GM18907 (cell line): ENCODE measurements at regions not wholly inside any gene's neighbourhood (a gene's known extent, or its start where the extent isn't known, plus 50 kb on each side); places are given as distances from the start of the nearest gene placed in this dataset.

Source experiments
- ATAC-seq: cut with Tn5 transposase; IDR thresholded peaks from one replicate; pipeline ENCODE4 v1.9.1; 2021; ENCODE audit warnings: mild to moderate bottlenecking, moderate library complexity; ENCODE audit not compliant: unreplicated experiment

- ATAC-seq: no peak
Measured at GRCh38 chr10:117914334-117914733, 132.4 kb downstream of the RAB11FIP2 start.

- no peak for ATAC-seq
Measured at GRCh38 chr10:117920956-117921355, 125.8 kb downstream of the RAB11FIP2 start.

- no peak for ATAC-seq
Measured at GRCh38 chr10:117921421-117921820, 125.3 kb downstream of the RAB11FIP2 start.

GRCh38 chr10:117924820-117925219, 121.9 kb downstream of the RAB11FIP2 start:
- ATAC-seq: no peak

GRCh38 chr10:117925369-117925768, 121.4 kb downstream of the RAB11FIP2 start:
- ATAC-seq: no peak

GRCh38 chr10:117926491-117926890, 120.2 kb downstream of the RAB11FIP2 start:
- no peak for ATAC-seq

GRCh38 chr10:117927332-117927731, 119.4 kb downstream of the RAB11FIP2 start:
- ATAC-seq: no peak

- no peak for ATAC-seq
Measured at GRCh38 chr10:117927871-117928270, 118.9 kb downstream of the RAB11FIP2 start.

GRCh38 chr10:117928281-117928680, 118.5 kb downstream of the RAB11FIP2 start:
- no peak for ATAC-seq

- no peak for ATAC-seq
Measured at GRCh38 chr10:117928741-117929140, 118.0 kb downstream of the RAB11FIP2 start.

- no peak for ATAC-seq
Measured at GRCh38 chr10:117929327-117930067, 117.2 kb downstream of the RAB11FIP2 start.

- no peak for ATAC-seq
Measured at GRCh38 chr10:117931078-117931477, 115.7 kb downstream of the RAB11FIP2 start.

GRCh38 chr10:117933036-117933435, 113.7 kb downstream of the RAB11FIP2 start:
- no peak for ATAC-seq

- no peak for ATAC-seq
Measured at GRCh38 chr10:117934477-117934876, 112.3 kb downstream of the RAB11FIP2 start.

GRCh38 chr10:117936141-117936540, 110.6 kb downstream of the RAB11FIP2 start:
- no peak for ATAC-seq

GRCh38 chr10:117936566-117936965, 110.2 kb downstream of the RAB11FIP2 start:
- ATAC-seq: no peak

- ATAC-seq: no peak
Measured at GRCh38 chr10:117936976-117937375, 109.8 kb downstream of the RAB11FIP2 start.

- ATAC-seq: no peak
Measured at GRCh38 chr10:117938104-117938503, 108.6 kb downstream of the RAB11FIP2 start.

GRCh38 chr10:117942226-117942625, 104.5 kb downstream of the RAB11FIP2 start:
- no peak for ATAC-seq

GRCh38 chr10:117944676-117945447, 101.9 kb downstream of the RAB11FIP2 start:
- ATAC-seq: no peak

- ATAC-seq: no peak
Measured at GRCh38 chr10:117945651-117946050, 101.1 kb downstream of the RAB11FIP2 start.

GRCh38 chr10:117946525-117947070, 100.1 kb downstream of the RAB11FIP2 start:
- no peak for ATAC-seq
